ENCODE measurements at regions not wholly inside any gene's neighbourhood (a gene's known extent, or its start where the extent isn't known, plus 50 kb on each side); places are given as distances from the start of the nearest gene placed in this dataset.

GRCh38 chr1:65069011-65069565, 78.9 kb upstream of the AK4 start:
- no peak for DNase-seq (ENCODE audit: extremely low spot score, unreplicated experiment)
- Mint-ChIP-seq H3K27me3 (ENCODE audit: unreplicated experiment) (peaks cover 24% of the 10 kb centered on the region), H3K27ac (ENCODE audit: unreplicated experiment) (peak overlapping the region; percentile 93), H3K9me3 (ENCODE audit: unreplicated experiment) (no peaks in the 10 kb centered on the region), H3K4me3 (ENCODE audit: unreplicated experiment) (peak overlapping the region; percentile 85), H3K4me1 (ENCODE audit: unreplicated experiment) (peaks cover 35% of the 10 kb centered on the region), H3K36me3 (ENCODE audit: unreplicated experiment) (peaks cover 9% of the 10 kb centered on the region)
- no peak for TF ChIP-seq CTCF (IDR thresholded peaks at IDR 0.05)

- Mint-ChIP-seq H3K4me3 (ENCODE audit: unreplicated experiment) (no peak overlapping the region), H3K27me3 (ENCODE audit: unreplicated experiment) (peaks cover 28% of the 10 kb centered on the region), H3K27ac (ENCODE audit: unreplicated experiment) (no peak overlapping the region), H3K36me3 (ENCODE audit: unreplicated experiment) (no peaks in the 10 kb centered on the region), H3K9me3 (ENCODE audit: unreplicated experiment) (no peaks in the 10 kb centered on the region), H3K4me1 (ENCODE audit: unreplicated experiment) (peaks cover 17% of the 10 kb centered on the region)
- no peak for TF ChIP-seq CTCF (IDR thresholded peaks at IDR 0.05)
- no peak for DNase-seq (ENCODE audit: extremely low spot score, unreplicated experiment)
Observed at GRCh38 chr1:65072845-65073244, 75.2 kb upstream of the AK4 start.

GRCh38 chr1:65075123-65075976, 72.7 kb upstream of the AK4 start:
- Mint-ChIP-seq H3K4me1 (ENCODE audit: unreplicated experiment) (peaks cover 3% of the 10 kb centered on the region), H3K27me3 (ENCODE audit: unreplicated experiment) (peaks cover 25% of the 10 kb centered on the region), H3K36me3 (ENCODE audit: unreplicated experiment) (no peaks in the 10 kb centered on the region), H3K4me3 (ENCODE audit: unreplicated experiment) (no peak overlapping the region), H3K27ac (ENCODE audit: unreplicated experiment) (no peak overlapping the region), H3K9me3 (ENCODE audit: unreplicated experiment) (no peaks in the 10 kb centered on the region)
- no peak for DNase-seq (ENCODE audit: extremely low spot score, unreplicated experiment)
- TF ChIP-seq CTCF (IDR thresholded peaks at IDR 0.05): peak; percentile 74

- Mint-ChIP-seq H3K36me3 (ENCODE audit: unreplicated experiment) (no peaks in the 10 kb centered on the region), H3K27ac (ENCODE audit: unreplicated experiment) (no peak overlapping the region), H3K27me3 (ENCODE audit: unreplicated experiment) (peaks cover 18% of the 10 kb centered on the region), H3K9me3 (ENCODE audit: unreplicated experiment) (no peaks in the 10 kb centered on the region), H3K4me3 (ENCODE audit: unreplicated experiment) (no peak overlapping the region), H3K4me1 (ENCODE audit: unreplicated experiment) (peaks cover 13% of the 10 kb centered on the region)
- DNase-seq (ENCODE audit: extremely low spot score, unreplicated experiment): no peak
- TF ChIP-seq CTCF (IDR thresholded peaks at IDR 0.05): no peak
Observed at GRCh38 chr1:65077369-65077768, 70.6 kb upstream of the AK4 start.

- Mint-ChIP-seq H3K27me3 (ENCODE audit: unreplicated experiment) (peaks cover 5% of the 10 kb centered on the region), H3K36me3 (ENCODE audit: unreplicated experiment) (no peaks in the 10 kb centered on the region), H3K9me3 (ENCODE audit: unreplicated experiment) (no peaks in the 10 kb centered on the region), H3K4me1 (ENCODE audit: unreplicated experiment) (peaks cover 26% of the 10 kb centered on the region), H3K4me3 (ENCODE audit: unreplicated experiment) (no peak overlapping the region), H3K27ac (ENCODE audit: unreplicated experiment) (no peak overlapping the region)
- no peak for TF ChIP-seq CTCF (IDR thresholded peaks at IDR 0.05)
- DNase-seq (ENCODE audit: extremely low spot score, unreplicated experiment): no peak
Observed at GRCh38 chr1:65079941-65080340, 68.1 kb upstream of the AK4 start.

Measured in osteocyte (in vitro differentiated cells).